CD1c-positive myeloid dendritic cell (primary cell): ENCODE measurements at regions not wholly inside any gene's neighbourhood (a gene's known extent, or its start where the extent isn't known, plus 50 kb on each side); places are given as distances from the start of the nearest gene placed in this dataset.
"Not testable (repeated sequence)": the region's sequence is repeated elsewhere in the genome, so short reads cannot be mapped to it uniquely, and the experiment has no call there.

Experiments used
- DNase-seq: peaks from one replicate; pipeline ENCODE4 v3.0.0-alpha.2; 2016; ENCODE audit errors: extremely low spot score

DNA sequence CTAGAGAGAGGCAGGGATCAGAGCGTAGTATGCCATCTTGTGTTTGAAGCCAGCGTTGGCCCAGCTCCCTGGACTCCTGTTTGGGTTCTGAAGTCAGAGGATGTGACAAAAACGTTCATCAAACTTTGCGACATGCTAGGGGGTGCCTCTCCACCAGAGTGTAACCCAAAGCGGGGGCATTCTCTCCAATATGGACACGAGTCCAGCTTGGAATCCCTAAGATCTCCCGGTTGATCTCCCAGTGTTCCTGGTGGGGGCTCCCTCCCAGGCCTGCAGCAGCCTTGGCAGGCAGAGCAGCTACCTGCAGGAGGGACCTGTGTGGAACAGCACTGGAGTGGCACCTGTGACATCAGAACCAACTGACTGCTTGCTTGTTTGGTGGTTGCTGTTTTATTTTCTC is 218.8 kb upstream of the ECI2 start:
- no peak for DNase-seq

- DNase-seq, result no peak
Observed at GRCh38 chr6:4352731-4353130, 217.4 kb upstream of the ECI2 start.

GRCh38 chr6:4352322-4352669 is 216.9 kb upstream of the ECI2 start:
- DNase-seq, result no peak

- DNase-seq, result peak; percentile 66
Observed at GRCh38 chr6:4351520-4352321, 216.3 kb upstream of the ECI2 start.

DNA sequence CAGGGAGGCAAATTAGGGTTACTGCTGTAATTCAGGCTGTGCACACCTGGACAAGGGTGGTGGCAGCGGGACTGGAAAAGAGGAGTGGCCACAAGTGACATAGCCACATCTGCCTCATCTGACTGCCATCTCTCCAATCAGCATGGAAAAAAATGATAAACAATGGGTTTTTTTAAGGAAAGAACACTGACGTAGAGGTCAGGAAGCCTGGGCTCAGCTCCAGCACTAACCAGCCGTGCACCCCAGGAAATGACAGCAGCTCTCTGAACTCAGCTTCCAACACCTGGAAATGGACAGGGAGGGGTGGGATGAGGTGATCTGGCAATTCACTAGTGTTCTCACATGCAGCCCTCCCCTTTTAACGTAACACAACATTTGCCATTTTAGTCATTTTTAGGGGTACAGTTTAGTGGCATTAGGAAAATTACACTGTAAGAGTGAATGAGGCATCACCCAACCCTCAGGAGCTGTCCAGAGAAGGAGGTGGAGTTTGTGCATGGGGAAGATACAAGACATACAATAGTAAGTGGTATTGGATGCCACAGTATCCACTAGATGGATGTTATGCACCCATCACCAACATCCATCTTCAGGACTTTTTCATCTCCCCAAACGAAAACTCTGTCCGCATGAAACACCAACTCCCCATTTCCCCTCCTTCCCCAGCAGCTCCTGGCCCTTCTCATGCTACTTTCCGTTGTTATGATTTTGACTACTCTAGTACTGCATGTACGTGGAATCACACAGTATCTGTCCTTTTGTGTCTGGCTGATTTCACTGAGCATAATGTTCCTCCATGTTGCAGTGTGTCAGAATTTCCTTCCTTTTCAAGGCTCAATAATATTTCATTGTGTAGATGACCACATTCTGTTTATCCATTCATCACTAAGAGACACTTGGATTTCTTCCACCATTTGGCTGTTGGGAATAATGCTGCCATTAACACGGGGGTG is 215.5 kb upstream of the ECI2 start:
- DNase-seq, result no peak

DNA sequence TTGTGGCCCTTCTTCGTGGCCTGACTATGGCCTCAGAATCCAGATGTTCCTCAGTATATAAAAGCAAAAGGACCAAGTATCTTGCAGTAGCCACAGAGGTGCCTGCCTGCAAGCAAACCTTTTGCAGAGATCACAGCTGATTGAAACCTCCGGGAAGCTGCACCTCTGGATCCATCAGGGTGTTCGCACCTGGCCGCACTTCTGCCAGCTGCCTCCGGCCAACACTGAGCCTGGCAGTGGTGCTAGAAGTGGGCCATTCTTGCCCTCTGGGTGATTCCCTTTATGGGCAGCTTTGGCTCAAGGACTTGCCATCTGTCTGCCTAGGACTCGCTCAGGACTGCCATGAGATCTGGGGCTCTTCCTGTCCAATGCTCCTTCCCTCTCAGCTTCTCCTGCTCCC is 214.6 kb upstream of the ECI2 start:
- no peak for DNase-seq

DNA sequence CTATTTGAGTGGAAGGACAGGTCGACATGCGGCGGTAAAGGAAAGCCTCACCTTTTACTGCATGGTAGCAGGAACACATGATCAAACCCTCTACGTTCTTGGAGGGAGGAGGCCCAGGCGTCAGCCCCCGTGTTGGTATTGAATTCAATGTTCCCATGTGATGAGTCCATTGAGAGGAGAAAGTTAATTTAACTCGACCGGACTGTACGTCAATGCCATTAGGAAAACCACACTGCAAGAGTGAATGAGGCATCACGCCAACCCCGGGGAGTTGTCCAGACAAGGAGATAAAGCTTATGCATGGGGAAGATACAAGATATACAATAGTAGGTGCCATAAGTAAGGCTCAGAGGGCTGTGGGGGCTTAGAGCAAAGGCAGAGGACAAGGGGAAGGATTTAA is 213.9 kb upstream of the ECI2 start:
- DNase-seq, result no peak

DNA sequence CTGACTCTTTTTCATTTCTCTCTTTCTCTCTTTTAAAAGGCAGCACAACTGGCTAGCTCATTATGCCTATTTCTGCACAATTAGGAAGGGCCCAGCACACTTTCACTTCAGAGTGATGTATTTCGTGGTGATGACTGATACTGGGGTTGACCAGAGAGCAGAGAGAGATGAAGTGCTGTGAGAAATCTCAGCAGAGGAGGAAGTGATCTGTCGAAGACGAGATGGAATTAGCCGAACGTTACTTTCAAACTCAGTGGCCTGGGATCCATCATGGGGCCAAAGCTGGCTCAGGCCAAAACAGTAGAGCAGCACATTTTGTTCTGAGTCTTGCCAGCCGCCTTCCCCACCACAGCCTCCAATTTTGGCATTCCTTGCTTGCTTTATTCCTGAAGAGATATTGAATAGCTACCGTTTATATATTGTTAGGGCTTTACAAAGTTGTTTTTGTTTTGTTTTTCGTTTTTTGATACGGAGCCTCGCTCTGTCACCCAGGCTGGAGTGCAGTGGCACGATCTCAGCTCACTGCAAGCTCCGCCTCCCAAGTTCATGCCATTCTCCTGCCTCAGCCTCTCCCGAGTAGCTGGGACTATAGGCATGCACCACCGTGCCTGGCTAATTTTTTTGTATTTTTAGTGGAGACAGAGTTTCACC is 213.2 kb upstream of the ECI2 start:
- no peak for DNase-seq

DNA sequence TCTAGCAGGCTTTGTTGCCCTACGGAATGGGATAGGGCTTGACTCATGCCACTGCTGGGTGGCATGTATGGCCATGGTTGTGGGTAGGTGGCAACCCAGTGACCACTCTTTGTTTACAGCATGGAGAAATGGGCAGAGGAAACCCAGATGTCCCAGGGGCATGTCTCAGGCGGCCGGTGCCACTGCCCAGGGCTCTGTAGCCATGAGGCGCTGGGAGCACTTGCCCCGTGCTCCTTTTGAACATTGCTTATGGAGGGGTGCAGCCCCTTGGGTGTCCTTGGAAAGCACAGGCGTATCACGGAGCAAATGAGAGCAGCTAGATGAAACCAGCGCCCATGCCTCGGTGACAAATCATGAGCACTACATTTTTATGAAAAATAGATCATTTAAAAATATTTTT is 212.5 kb upstream of the ECI2 start:
- no peak for DNase-seq

GRCh38 chr6:4346659-4347333 is 211.4 kb upstream of the ECI2 start:
- DNase-seq, result no peak

- DNase-seq, result no peak
Observed at GRCh38 chr6:4345543-4345942, 210.2 kb upstream of the ECI2 start.

DNA sequence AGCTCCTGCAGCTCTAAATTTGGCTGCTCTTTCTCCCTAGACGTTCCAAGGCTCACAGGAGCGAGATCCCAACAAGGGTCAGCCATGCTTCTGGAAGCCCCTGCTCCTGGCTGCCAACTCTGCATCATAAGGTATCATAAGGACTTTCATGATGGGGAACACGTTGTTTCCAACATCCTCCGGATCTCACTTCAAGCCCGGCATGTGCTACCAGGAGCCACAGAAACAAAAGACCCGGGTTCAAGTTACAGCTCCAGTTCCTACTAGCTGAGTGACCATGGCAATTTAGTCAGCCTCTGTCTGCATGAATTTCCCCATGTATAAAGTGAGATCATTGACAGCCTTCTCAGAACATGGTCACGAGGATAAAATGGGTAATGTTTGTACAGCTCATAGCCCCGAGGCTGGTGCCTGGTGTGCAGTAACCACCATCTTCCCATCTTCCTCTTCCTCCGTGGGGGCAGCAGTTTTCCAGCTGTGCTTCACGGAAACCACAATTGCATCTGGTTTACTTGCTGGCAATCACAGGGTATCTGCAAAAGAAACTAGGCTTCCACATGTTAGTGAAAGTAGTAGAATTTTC is 209.0 kb upstream of the ECI2 start:
- DNase-seq, result peak; percentile 75

- no peak for DNase-seq
Observed at GRCh38 chr6:4342407-4343137, 207.2 kb upstream of the ECI2 start.

DNA sequence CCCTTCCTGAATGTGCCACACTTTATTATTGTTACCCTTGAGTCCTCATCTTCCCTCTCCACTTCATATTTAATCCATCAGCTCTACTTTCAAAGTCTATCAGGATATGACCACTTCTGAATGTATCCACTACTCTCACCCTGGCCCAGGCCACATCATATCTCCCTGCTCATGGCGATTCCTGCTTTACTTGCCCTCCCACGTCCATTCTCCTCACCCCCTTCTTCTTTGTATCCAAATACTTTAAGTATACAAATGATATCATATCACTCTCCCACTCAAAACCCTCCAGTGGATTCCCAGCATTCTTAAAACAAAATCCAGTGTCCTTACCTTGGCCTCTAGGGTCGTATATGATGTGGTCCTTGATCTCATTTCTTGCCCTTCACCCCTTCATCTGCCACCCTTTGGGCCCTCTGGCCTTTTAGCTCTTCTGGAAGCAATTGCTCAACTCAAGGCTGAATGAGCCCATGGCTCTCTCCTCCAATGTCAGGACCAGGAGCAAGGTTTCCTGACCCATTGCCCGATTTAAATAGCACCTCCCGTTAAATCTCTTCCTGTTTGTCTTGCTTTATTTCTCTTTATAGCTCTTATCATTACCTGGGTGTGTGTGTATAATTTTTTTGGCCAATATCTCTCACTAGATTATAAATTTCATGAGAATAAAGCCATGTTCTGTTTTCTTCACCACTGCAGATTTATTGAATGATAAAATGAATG is 205.9 kb upstream of the ECI2 start:
- no peak for DNase-seq

DNA sequence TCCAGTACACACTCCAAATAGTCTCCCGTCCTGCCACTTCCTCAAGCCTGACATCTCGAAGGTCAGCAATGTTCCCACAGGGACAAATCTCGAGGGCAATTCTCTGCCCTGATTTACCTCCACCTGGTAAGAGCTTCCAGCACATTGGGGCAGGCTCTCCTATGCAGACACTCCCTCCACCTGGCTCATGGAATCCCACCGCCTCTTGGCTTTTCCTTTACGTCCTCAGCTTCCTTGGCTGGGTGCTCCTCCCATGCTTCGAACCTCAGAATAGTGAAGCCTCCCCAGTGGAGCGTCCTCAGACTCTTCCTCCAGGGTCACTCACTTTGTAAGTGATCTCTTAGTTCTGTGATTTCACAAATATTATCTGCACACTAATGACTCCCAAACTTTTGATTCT is 205.2 kb upstream of the ECI2 start:
- DNase-seq, result no peak

GRCh38 chr6:4338884-4339283 is 203.5 kb upstream of the ECI2 start:
- no peak for DNase-seq

DNA sequence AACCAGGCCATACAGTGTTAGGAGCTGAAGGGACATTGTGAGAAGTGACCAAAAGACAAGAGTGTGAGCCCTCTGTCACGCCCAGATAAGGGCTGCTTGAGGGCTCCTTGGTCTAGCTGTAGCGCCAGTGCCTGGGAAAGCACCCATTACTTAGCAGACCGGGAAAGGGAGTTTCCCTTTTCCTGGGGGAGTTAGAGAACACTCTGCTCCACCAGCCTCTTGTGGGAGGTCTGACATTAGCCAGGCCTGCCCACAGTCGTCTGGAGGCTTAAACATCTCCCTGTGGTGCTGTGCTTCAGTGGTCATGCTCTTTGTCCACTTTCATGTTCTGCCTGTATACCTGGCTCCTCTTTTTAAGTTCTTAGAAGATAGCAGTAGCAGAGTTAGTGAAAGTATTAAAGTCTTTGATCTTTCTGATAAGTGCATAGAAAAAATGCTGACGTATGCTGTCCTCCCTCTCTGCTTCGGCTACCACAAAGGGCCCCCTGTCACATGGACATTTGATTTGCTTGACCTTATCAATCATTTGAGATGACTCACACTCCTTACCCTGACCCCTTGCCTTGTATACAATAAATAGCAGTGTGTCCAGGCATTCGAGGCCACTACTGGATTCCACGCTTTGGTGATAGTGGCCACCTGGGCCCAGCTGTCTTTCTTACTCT is 201.5 kb upstream of the ECI2 start:
- DNase-seq, result peak; percentile 24

DNA sequence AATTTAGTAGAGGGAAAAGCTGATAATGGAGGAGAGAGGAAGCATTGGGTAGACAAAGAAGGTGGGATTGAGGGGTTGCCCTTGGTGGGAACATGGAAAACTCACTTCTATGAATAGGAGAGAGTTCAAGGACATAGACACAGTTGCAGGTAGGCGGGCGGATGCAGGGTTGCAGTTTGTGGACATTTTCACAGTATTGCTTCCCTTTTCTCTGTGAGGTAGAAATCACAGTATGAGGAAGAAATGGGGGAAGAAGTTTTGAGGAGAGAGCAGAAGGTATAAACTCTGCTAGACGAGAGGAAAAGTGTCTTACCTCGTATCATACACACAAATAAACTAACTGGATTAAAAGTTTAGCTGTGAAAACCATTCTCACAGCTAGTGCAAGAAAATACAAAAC is 200.7 kb upstream of the ECI2 start:
- DNase-seq, result peak; percentile 37

- DNase-seq, result not testable (repeated sequence)
Observed at GRCh38 chr6:4334158-4334740, 198.9 kb upstream of the ECI2 start.
